Dendritic cell treated with granulocyte-macrophage colony-stimulating factor and Interleukin-4, amounts not matched to agents 40 ng/mL and 50 ng/mL, for 4 days (primary cell): ENCODE measurements at regions not wholly inside any gene's neighbourhood (a gene's known extent, or its start where the extent isn't known, plus 50 kb on each side); places are given as distances from the start of the nearest gene placed in this dataset.

Source experiments
- H3K27ac Mint-ChIP-seq: one replicate; pipeline ENCODE4 v1.8.0; 2022; ENCODE audit warnings: mild to moderate bottlenecking, mixed read lengths
- H3K27me3 Mint-ChIP-seq: one replicate; pipeline ENCODE4 v1.8.0; 2022; ENCODE audit warnings: mild to moderate bottlenecking, mixed read lengths
- H3K36me3 Mint-ChIP-seq: one replicate; pipeline ENCODE4 v1.8.0; 2022; ENCODE audit warnings: low read depth, mixed read lengths
- H3K4me1 Mint-ChIP-seq: one replicate; pipeline ENCODE4 v1.8.0; 2022; ENCODE audit warnings: low read depth, mixed read lengths
- H3K4me3 Mint-ChIP-seq: one replicate; pipeline ENCODE4 v1.8.0; 2022; ENCODE audit warnings: mild to moderate bottlenecking, moderate library complexity, mixed read lengths
- H3K9me3 Mint-ChIP-seq: one replicate; pipeline ENCODE4 v1.8.0; 2022; ENCODE audit warnings: mixed read lengths
- intact Hi-C: fragments of 100-400 bp; cut with micrococcal nuclease; formaldehyde crosslinking; loops from one replicate; pipeline ENCODE4 v1.15.0; 2022

DNA sequence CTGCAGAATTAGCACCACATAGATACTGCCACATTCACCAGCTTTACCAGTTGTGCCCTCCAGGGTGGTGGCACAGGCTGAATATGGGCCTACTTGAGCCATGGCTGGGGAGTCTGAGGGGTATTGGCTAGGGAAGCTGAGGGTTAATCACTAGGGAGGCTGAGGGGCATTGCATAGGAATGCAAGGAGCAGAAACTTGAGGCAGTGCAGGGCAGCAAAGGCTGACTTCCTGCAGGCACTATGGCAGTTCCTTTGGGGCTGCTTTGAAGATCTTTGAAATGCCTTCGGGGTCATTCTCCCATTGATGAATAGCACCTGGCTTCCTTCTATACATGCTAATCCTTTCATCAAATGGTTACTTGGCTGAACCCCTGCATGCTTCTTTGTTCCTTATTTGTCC lies 171.5 kb downstream of the RCN1 start:
- intact Hi-C loops, result no loop called here
- Mint-ChIP-seq H3K27me3 (no peaks in the 10 kb centered on the region), H3K4me1 (peaks cover 6% of the 10 kb centered on the region), H3K4me3 (no peak overlapping the region), H3K27ac (no peak overlapping the region), H3K36me3 (no peaks in the 10 kb centered on the region), H3K9me3 (no peaks in the 10 kb centered on the region)

DNA sequence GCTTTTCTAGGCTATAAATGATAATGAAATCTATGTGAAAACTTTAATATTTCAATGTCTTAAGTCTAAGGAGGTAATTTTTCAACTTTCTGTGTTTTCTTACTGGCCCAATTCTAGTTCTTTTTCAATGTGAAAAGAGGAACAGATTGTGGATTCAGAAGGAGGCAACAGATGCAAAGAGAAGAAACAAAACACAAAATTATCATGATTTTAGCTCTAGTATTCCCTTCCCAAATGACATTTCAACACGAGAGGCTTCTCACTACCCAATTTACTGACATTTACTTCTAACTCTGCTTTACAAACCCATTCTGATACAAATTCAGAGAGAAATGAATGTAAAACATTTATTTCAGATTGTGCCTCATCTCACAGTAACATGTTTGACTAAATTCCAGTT lies 169.4 kb downstream of the WT1 start:
- H3K4me3 Mint-ChIP-seq, result no peak overlapping the region
- no peaks in the 10 kb centered on the region for H3K27me3 Mint-ChIP-seq
- H3K36me3 Mint-ChIP-seq, result no peaks in the 10 kb centered on the region
- H3K9me3 Mint-ChIP-seq, result no peaks in the 10 kb centered on the region
- H3K27ac Mint-ChIP-seq, result no peak overlapping the region
- intact Hi-C loops, result no loop called here
- H3K4me1 Mint-ChIP-seq, result no peaks in the 10 kb centered on the region

DNA sequence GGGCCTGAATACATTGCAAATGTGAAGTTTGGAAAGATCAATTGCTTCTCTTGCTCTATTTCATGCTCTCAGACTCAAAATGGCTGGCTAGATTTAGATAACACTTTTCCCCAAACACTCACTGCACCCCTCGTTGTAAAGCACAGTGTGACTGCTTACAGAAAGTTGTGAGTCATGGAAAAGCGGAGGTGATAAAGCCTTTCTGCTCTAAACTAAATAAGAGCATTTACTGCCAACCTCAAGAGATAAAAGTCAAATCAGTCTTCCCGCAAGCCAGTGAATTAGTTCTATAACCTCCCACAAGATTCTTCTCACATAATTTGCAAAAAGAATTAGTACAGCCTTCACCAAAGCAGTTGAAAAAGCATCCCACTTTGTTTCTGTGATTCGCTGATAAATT lies 168.7 kb downstream of the WT1 start:
- H3K9me3 Mint-ChIP-seq, result no peaks in the 10 kb centered on the region
- no peak overlapping the region for H3K4me3 Mint-ChIP-seq
- H3K36me3 Mint-ChIP-seq, result no peaks in the 10 kb centered on the region
- H3K4me1 Mint-ChIP-seq, result no peaks in the 10 kb centered on the region
- H3K27ac Mint-ChIP-seq, result no peak overlapping the region
- H3K27me3 Mint-ChIP-seq, result no peaks in the 10 kb centered on the region
- intact Hi-C loops, result no loop called here

DNA sequence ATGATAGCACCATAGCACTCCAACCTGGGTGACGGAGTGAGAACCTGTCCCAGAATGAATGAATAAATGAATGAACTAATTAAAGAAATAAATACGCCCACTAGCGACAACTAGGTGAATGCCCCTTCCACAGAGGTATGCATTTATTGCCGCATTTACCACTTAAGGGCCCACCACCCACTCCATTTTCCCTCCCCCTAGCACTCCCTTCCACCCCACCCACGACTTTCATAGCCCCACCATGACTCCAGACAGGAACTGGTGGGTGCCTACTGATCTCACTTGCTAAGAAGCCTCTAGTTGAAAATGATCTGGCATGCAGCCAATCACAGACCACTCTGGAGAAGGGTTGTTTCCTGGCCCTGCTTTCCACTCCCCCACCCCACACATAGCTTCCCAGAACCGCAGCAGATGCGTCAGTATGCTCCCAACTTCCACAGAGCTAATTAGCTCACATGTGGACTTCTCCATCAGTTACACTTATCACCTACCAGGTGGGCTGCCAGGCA lies 167.6 kb downstream of the WT1 start:
- intact Hi-C loops, result no loop called here
- Mint-ChIP-seq H3K27ac (no peak overlapping the region), H3K36me3 (no peaks in the 10 kb centered on the region), H3K4me1 (no peaks in the 10 kb centered on the region), H3K4me3 (no peak overlapping the region), H3K27me3 (no peaks in the 10 kb centered on the region), H3K9me3 (no peaks in the 10 kb centered on the region)

DNA sequence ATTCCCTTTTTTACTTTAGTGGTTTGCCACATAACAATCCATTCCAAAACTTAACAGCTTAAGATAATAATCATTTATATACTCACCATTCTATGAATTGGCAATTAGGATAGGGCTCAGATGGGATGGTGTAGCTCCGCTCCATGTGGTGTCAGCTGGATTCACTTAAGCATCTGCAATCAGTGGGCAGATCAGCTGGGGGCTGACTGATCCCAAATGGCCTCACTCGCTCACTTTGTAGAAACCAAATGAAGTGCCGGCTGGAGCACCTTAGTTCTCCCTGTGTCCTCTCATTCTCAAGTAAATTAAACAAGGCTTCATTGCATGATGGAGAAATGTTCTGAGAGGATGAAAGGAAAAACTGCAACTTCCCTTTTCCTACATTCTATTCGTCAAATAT lies 161.4 kb downstream of the WT1 start:
- H3K4me1 Mint-ChIP-seq, result no peaks in the 10 kb centered on the region
- H3K27ac Mint-ChIP-seq, result no peak overlapping the region
- no peaks in the 10 kb centered on the region for H3K9me3 Mint-ChIP-seq
- intact Hi-C loops, result no loop called here
- H3K36me3 Mint-ChIP-seq, result no peaks in the 10 kb centered on the region
- H3K4me3 Mint-ChIP-seq, result no peak overlapping the region
- peaks cover 2% of the 10 kb centered on the region for H3K27me3 Mint-ChIP-seq

DNA sequence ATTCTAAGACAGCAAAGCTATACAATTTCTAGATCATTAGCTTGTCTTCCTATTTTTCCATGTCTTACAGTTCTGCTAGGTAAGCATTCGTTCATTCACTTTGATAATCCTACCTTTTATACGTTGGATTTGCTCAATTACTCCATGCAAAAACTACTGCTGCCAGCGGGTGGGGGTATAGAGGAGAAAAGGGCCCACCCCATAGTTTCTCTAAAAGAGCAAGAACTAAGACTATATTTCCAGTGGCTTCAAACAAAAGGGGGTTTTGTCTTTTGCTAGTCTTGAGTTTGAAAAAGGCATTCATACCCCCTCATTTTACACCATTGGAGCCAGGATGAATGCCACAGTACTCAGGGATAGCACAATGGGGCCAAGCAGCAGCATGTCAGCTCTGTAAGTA lies 155.7 kb downstream of the WT1 start:
- H3K27ac Mint-ChIP-seq, result no peak overlapping the region
- no peaks in the 10 kb centered on the region for H3K9me3 Mint-ChIP-seq
- no peaks in the 10 kb centered on the region for H3K36me3 Mint-ChIP-seq
- H3K4me3 Mint-ChIP-seq, result no peak overlapping the region
- intact Hi-C loops, result no loop called here
- H3K4me1 Mint-ChIP-seq, result no peaks in the 10 kb centered on the region
- H3K27me3 Mint-ChIP-seq, result peaks cover 6% of the 10 kb centered on the region

DNA sequence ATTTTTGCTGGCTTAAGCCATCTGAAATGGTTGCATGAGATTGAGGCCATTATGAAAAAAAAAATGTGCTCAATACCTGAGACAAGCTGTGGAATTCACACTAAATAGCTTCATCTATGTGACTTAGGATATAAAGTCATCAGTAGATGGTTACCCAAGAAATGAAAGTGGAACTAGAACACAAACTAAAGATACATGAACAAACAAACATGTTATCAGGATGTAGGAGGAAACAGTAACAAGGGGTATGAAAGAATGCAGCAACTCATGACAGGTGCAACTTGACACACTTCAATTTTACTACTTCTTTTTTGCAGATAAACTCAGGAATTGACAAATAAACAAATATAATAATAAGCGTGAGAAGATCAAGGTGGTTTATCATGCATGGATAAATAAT lies 155.0 kb downstream of the WT1 start:
- Mint-ChIP-seq H3K4me1 (no peaks in the 10 kb centered on the region), H3K4me3 (no peak overlapping the region), H3K27ac (no peak overlapping the region), H3K27me3 (peaks cover 6% of the 10 kb centered on the region), H3K36me3 (no peaks in the 10 kb centered on the region), H3K9me3 (no peaks in the 10 kb centered on the region)
- intact Hi-C loops, result no loop called here

DNA sequence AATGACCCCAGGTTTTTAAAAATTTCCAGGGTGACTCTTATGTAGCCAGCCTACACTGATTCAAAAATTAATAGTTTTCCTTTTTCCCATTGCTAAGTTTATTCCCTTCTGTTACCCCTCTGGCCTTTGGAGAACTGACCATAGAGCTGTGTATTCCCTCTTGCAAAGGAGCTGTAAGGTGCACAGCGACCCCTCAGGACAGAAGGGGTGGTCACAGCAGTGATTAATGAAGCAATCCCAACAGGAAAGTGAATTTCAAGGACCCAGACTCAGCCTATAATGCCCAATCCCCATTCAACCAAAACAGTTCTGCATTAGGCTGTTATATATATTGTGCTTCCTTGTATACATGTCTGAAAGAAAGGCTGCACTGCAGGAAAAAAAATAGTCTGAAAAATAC lies 147.1 kb downstream of the WT1 start:
- Mint-ChIP-seq H3K36me3 (no peaks in the 10 kb centered on the region), H3K4me3 (no peak overlapping the region), H3K4me1 (peaks cover 5% of the 10 kb centered on the region), H3K9me3 (no peaks in the 10 kb centered on the region), H3K27ac (no peak overlapping the region), H3K27me3 (peaks cover 5% of the 10 kb centered on the region)
- intact Hi-C loops, result no loop called here

DNA sequence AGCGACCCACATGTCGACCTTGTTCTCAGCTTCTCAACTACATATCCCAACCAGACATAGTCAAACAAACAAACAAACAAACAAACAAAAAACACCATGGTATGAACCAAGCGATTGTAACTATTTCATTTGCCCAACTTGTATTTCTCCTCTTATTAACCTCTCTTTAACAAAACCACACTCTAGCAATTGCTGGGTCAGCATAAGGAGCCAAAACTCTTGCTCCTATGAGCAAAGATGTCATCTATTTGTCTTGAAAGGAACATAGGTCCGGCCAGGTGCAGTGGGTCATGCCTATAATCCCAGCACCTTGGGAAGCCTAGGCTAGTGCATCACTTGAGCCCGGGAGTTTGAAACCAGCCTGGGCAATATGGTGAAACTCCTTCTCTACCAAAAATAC lies 145.6 kb downstream of the WT1 start:
- Mint-ChIP-seq H3K27me3 (peaks cover 1% of the 10 kb centered on the region), H3K36me3 (no peaks in the 10 kb centered on the region), H3K27ac (no peak overlapping the region), H3K4me3 (no peak overlapping the region), H3K4me1 (peaks cover 5% of the 10 kb centered on the region), H3K9me3 (no peaks in the 10 kb centered on the region)
- intact Hi-C loops, result no loop called here

DNA sequence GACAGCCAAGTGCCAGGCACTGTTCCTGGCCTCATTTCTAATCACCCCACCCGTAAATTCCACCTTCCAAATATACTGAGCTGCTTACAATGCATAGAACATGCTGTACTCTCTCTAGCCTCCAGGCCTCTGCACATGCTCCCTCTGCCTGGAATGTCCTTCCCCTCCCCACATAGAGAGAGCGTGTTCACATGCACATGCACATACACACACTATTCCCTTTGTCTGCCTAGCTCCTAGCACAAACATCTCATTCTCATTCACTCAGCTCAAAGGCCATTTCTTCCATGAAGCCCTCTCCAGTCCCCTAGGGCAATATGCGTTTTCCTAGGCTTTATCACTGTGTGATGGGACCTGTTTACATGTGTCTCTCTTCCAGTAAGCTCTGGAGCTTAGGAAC lies 144.6 kb downstream of the WT1 start:
- H3K4me3 Mint-ChIP-seq, result no peak overlapping the region
- H3K9me3 Mint-ChIP-seq, result no peaks in the 10 kb centered on the region
- peaks cover 1% of the 10 kb centered on the region for H3K27me3 Mint-ChIP-seq
- intact Hi-C loops, result no loop called here
- no peaks in the 10 kb centered on the region for H3K36me3 Mint-ChIP-seq
- H3K4me1 Mint-ChIP-seq, result peaks cover 5% of the 10 kb centered on the region
- H3K27ac Mint-ChIP-seq, result no peak overlapping the region

DNA sequence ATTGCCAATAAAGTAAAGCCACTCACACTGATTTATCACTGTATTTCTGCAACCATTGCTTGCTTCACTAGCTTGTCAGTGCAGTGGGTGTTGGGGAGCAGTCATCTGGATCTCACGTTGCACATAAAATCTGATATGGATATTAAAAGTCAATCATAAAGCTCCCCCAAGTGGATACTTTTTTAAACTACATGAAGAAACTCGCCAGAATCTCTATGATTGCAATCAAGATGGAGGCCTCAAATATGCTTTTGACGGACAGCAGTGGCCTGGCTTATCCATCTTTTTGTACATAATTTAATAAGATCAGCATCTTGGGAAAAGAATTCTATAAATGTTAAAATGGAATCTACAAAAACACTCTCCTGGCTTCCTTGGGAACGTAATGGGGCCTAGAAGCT lies 137.7 kb downstream of the WT1 start:
- Mint-ChIP-seq H3K4me3 (no peak overlapping the region), H3K4me1 (no peaks in the 10 kb centered on the region), H3K36me3 (no peaks in the 10 kb centered on the region), H3K9me3 (no peaks in the 10 kb centered on the region), H3K27me3 (peaks cover 2% of the 10 kb centered on the region), H3K27ac (no peak overlapping the region)
- intact Hi-C loops, result loop anchor here (5.0 kb wide), 1 partner anchor 245 kb away; no protein-coding TSS in a partner anchor

DNA sequence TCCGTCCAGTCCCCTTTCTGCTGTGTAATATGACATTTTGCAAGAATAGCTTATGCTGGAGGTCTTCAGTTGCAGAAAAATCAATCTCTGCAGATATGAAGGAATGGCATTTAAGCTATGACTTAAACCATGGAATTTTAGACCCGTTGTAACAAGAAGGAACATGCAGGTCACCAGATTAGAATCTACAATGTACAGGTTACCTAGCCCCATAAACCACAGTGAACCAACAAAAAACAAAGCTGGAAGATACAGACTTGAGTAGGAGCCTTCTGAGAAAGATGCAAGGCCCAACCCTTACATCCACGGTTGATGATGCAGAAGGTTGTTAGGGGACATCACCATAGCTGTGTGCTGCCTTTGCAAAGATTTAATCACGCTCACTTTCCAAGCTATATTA lies 132.5 kb downstream of the WT1 start:
- H3K4me1 Mint-ChIP-seq, result no peaks in the 10 kb centered on the region

DNA sequence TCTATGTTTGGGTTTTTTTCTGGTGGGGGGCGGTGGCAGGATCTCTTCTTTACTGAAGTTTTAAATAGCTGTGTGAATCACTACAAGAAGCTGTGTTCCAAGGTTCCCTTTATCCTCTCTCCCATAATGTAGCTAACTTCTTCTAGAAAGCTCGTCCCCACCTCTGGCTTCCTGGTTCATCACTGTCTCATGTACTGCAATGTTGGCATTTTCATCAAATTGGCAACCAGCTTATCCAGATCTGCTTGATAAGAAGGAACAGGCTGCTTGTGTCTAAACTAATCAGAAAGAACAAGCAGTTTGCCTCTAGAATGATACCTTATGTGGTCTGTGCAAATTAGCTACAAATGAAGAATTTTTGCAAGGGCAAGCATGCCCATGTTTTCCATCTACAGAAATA lies 130.8 kb downstream of the WT1 start:
- no peaks in the 10 kb centered on the region for H3K4me1 Mint-ChIP-seq
- H3K4me3 Mint-ChIP-seq, result no peak overlapping the region
- no peak overlapping the region for H3K27ac Mint-ChIP-seq
- intact Hi-C loops, result no loop called here
- H3K36me3 Mint-ChIP-seq, result no peaks in the 10 kb centered on the region
- no peaks in the 10 kb centered on the region for H3K27me3 Mint-ChIP-seq
- H3K9me3 Mint-ChIP-seq, result no peaks in the 10 kb centered on the region

More for the DNA sequence above, 132.5 kb downstream of the WT1 start:
- Mint-ChIP-seq H3K27ac (no peak overlapping the region), H3K9me3 (no peaks in the 10 kb centered on the region), H3K4me3 (no peak overlapping the region), H3K27me3 (no peaks in the 10 kb centered on the region), H3K36me3 (no peaks in the 10 kb centered on the region)
- intact Hi-C loops, result no loop called here

DNA sequence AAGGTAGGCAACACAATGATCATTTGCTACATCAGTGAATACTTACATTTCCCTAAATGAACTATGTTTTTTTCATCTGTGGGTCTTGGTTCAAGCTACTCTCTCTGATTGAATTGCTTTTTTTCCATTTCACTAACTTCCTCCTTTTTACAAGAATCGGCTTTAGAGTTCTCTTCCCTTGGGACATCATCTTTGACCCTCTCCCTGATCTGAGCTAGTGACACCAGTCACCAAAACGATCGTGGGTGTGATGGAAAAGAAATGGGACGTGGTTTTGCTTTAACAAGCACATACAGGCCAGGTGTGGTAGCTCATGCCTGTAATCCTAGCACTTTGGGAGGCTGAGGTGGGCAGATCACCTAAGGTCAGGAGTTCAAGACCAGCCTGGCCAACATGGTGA lies 129.9 kb downstream of the WT1 start:
- no peaks in the 10 kb centered on the region for H3K36me3 Mint-ChIP-seq
- no peak overlapping the region for H3K27ac Mint-ChIP-seq
- no peaks in the 10 kb centered on the region for H3K4me1 Mint-ChIP-seq
- H3K9me3 Mint-ChIP-seq, result no peaks in the 10 kb centered on the region
- H3K27me3 Mint-ChIP-seq, result no peaks in the 10 kb centered on the region
- intact Hi-C loops, result no loop called here
- no peak overlapping the region for H3K4me3 Mint-ChIP-seq

DNA sequence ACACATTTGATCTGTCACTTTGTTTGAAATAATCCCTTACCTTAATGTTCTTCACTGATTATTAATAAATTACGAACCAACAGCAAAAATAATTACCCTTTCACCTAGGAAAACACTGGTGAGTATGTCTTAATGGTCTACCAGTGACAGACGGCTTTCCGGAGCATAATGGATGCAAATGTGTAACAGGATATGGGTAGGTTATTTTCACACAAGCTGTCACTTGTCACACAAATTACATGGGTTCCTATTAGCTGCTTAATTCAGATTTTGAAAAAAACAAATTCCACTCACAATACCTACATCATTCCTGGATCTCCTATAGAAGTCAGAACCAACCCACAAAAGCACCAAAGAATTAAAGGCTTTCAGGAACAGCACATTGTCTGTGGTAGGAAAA lies 127.9 kb downstream of the WT1 start:
- H3K4me3 Mint-ChIP-seq, result no peak overlapping the region
- H3K36me3 Mint-ChIP-seq, result no peaks in the 10 kb centered on the region
- intact Hi-C loops, result no loop called here
- no peak overlapping the region for H3K27ac Mint-ChIP-seq
- no peaks in the 10 kb centered on the region for H3K4me1 Mint-ChIP-seq
- no peaks in the 10 kb centered on the region for H3K27me3 Mint-ChIP-seq
- no peaks in the 10 kb centered on the region for H3K9me3 Mint-ChIP-seq
